Neuronal stem cell (in vitro differentiated cells): ENCODE measurements at regions not wholly inside any gene's neighbourhood (a gene's known extent, or its start where the extent isn't known, plus 50 kb on each side); places are given as distances from the start of the nearest gene placed in this dataset.

ENCODE experiments used
- DNase-seq: peaks from one replicate; pipeline ENCODE4 v3.0.0-alpha.2; 2013; ENCODE audit warnings: low spot score
- H2AFZ ChIP-seq: one replicate; pipeline ENCODE4 v1.6.1; 2013; ENCODE audit warnings: mild to moderate bottlenecking, low read length, inconsistent platforms
- H2AK5ac ChIP-seq: 2 replicates; pipeline ENCODE4 v1.6.1; 2013; ENCODE audit warnings: low read depth, mild to moderate bottlenecking, inconsistent platforms, low read length, moderate library complexity, mixed read lengths
- H2BK120ac ChIP-seq: 2 replicates; pipeline ENCODE4 v1.6.1; 2013; ENCODE audit warnings: low read depth, mild to moderate bottlenecking, inconsistent platforms, low read length, moderate library complexity, mixed read lengths
- H2BK12ac ChIP-seq: one replicate; pipeline ENCODE4 v1.6.1; 2013; ENCODE audit warnings: low read length, inconsistent platforms
- H2BK15ac ChIP-seq: 2 replicates; pipeline ENCODE4 v1.6.1; 2013; ENCODE audit warnings: mild to moderate bottlenecking, low read length, inconsistent platforms, mixed read lengths
- H2BK5ac ChIP-seq: one replicate; pipeline ENCODE4 v1.6.1; 2013; ENCODE audit warnings: inconsistent platforms, mild to moderate bottlenecking, low read length, moderate library complexity
- H3K14ac ChIP-seq: one replicate; pipeline ENCODE4 v1.6.1; 2013; ENCODE audit warnings: low read length, inconsistent platforms
- H3K18ac ChIP-seq: 2 replicates; pipeline ENCODE4 v1.6.1; 2013; ENCODE audit warnings: low read length, inconsistent platforms
- H3K23ac ChIP-seq: 2 replicates; pipeline ENCODE4 v1.6.1; 2013; ENCODE audit warnings: low read depth, mild to moderate bottlenecking, mixed read lengths, low read length, inconsistent platforms; ENCODE audit not compliant: poor library complexity
- H3K27ac ChIP-seq: replicated peaks from 3 replicates; pipeline ENCODE4 v1.5.1; 2013; ENCODE audit warnings: low read length, inconsistent platforms
- H3K27me3 ChIP-seq, 3 experiments: 2 replicates each; pipeline ENCODE4 v1.6.1; 2013; ENCODE audit warnings: low read length in 3 of 3, mild to moderate bottlenecking in 2 of 3, inconsistent platforms in 1 of 3, low read depth in 1 of 3, mixed read lengths in 1 of 3, moderate library complexity in 1 of 3; ENCODE audit not compliant: control insufficient read depth in 3 of 3, insufficient read depth in 3 of 3
- H3K36me3 ChIP-seq, 2 donors: replicated peaks in 1 of 2; 2 replicates each; pipeline ENCODE4 v1.6.1; 2013; ENCODE audit warnings: low read length in 2 of 2; ENCODE audit not compliant: control insufficient read depth in 2 of 2, insufficient read depth in 2 of 2
- H3K4ac ChIP-seq: 2 replicates; pipeline ENCODE4 v1.6.1; 2013; ENCODE audit warnings: inconsistent platforms, mild to moderate bottlenecking, low read length, moderate library complexity
- H3K4me1 ChIP-seq, 2 donors: 1 replicate in 1 of 2; 2 replicates in 1 of 2; pipeline ENCODE4 v1.6.1; 2013; ENCODE audit warnings: low read length in 2 of 2, low read depth in 1 of 2; ENCODE audit not compliant: control insufficient read depth in 2 of 2, insufficient read depth in 1 of 2
- H3K4me2 ChIP-seq: one replicate; pipeline ENCODE4 v1.6.1; 2013; ENCODE audit warnings: mild to moderate bottlenecking, low read length, inconsistent platforms; ENCODE audit not compliant: insufficient read depth, poor library complexity, severe bottlenecking
- H3K4me3 ChIP-seq, 2 donors: 2 replicates each; pipeline ENCODE4 v1.5.1; 2013; ENCODE audit warnings: low read length in 2 of 2, mild to moderate bottlenecking in 2 of 2, inconsistent platforms in 1 of 2, moderate library complexity in 1 of 2
- H3K79me1 ChIP-seq: one replicate; pipeline ENCODE4 v1.6.1; 2013; ENCODE audit warnings: low read depth, mild to moderate bottlenecking, inconsistent platforms, low read length, moderate library complexity
- H3K9ac ChIP-seq: one replicate; pipeline ENCODE4 v1.6.1; 2013; ENCODE audit warnings: mild to moderate bottlenecking, low read depth, low read length, inconsistent platforms; ENCODE audit not compliant: poor library complexity
- H3K9me3 ChIP-seq, 2 donors: replicated peaks in 1 of 2; 2 replicates each; pipeline versions ENCODE3 to v1.6.1; 2013; ENCODE audit warnings: low read length in 2 of 2, mild to moderate bottlenecking in 2 of 2, inconsistent platforms in 1 of 2, low read depth in 1 of 2, mixed read lengths in 1 of 2, moderate library complexity in 1 of 2; ENCODE audit not compliant: control insufficient read depth in 2 of 2, insufficient read depth in 1 of 2
- H4K8ac ChIP-seq: one replicate; pipeline ENCODE4 v1.6.1; 2013; ENCODE audit warnings: low read depth, mild to moderate bottlenecking, inconsistent platforms, low read length, moderate library complexity
- H4K91ac ChIP-seq: one replicate; pipeline ENCODE4 v1.6.1; 2013; ENCODE audit warnings: low read length, low read depth, mild to moderate bottlenecking, inconsistent platforms; ENCODE audit not compliant: poor library complexity
- WGBS, 2 donors: extraction: QIAGEN DNeasy Blood & Tissue Kit; methylation state at CpG; one replicate each; pipeline ENCODE4 v1.1.7; 2013; ENCODE audit warnings: missing lambda C conversion rate in 2 of 2, mixed read lengths in 1 of 2; ENCODE audit not compliant: insufficient read length in 2 of 2, insufficient replicate concordance in 1 of 2; ENCODE audit errors: extremely low coverage in 2 of 2; 5-methylcytosine and 5-hydroxymethylcytosine counted together

DNA sequence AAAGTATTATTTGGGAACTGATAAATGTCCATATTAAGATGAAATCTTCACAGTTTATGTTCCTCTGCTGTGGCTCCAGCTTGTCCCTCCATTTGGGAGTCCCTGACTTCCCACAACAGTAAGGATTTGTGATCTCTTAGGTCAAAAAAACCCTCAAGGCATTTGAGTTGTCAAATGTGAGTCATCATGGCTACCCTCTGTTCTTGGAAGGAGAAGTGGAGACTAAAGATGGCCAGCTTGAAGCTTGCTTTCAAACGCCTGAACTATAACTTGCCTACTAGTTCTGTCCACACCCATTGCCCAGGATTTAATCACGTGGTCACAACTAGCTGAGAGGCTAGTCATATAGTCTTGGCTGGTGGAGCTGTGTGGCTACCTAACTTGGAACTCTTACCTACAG, 107.8 kb downstream of the CCNG2 start:
- H2BK120ac ChIP-seq, result no peak overlapping the region
- no peak overlapping the region for H3K9ac ChIP-seq
- no peak overlapping the region for H3K18ac ChIP-seq
- no peak overlapping the region for H2AFZ ChIP-seq
- H3K4me1 ChIP-seq, result no peaks in the 10 kb centered on the region
- H2BK5ac ChIP-seq, result no peak overlapping the region
- no peak overlapping the region for H3K14ac ChIP-seq
- H2BK12ac ChIP-seq, result no peak overlapping the region
- DNase-seq, result no peak
- H2AK5ac ChIP-seq, result no peak overlapping the region
- H4K8ac ChIP-seq, result no peak overlapping the region
- no peak overlapping the region for H3K27ac ChIP-seq
- no peak overlapping the region for H3K4ac ChIP-seq
- peaks cover 0 to 2% of the 10 kb centered on the region in 2 donors for H3K9me3 ChIP-seq
- H3K79me1 ChIP-seq, result no peaks in the 10 kb centered on the region
- H3K4me3 ChIP-seq, result no peak overlapping the region
- H4K91ac ChIP-seq, result no peak overlapping the region
- H3K27me3 ChIP-seq, result no peaks in the 10 kb centered on the region
- no peaks in the 10 kb centered on the region for H3K36me3 ChIP-seq
- H2BK15ac ChIP-seq, result no peak overlapping the region
- H3K4me2 ChIP-seq, result no peak overlapping the region
- no CpG with 5 or more reads among the region's 2 CpGs for WGBS, 2 donors
- no peak overlapping the region for H3K23ac ChIP-seq

DNA sequence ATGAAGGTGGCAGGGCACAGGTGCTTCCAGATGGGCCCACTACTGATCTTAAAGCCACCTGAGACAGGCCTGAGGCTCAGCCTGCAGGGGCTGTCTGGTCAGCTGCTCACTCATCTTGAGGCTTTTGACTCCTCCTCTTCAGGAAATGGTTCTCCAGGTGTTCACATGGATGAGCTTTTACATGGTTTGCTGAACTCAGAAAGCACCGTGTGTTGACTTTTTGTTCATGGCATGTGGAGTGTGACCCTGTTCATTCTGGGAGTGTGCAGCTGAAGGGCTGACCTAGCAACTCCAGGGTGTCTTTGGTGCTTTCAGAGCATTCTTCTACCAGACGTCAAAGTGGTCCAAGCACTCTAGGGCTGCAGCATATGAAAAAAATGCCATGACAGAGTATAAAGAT, 111.1 kb downstream of the CCNG2 start:
- H3K36me3 ChIP-seq, result no peaks in the 10 kb centered on the region
- no peak overlapping the region for H4K91ac ChIP-seq
- no peak overlapping the region for H3K27ac ChIP-seq
- H3K27me3 ChIP-seq, result no peaks in the 10 kb centered on the region
- H3K9me3 ChIP-seq, result no peaks in the 10 kb centered on the region
- H2AFZ ChIP-seq, result no peak overlapping the region
- H2BK5ac ChIP-seq, result no peak overlapping the region
- H4K8ac ChIP-seq, result no peak overlapping the region
- no peak overlapping the region for H2BK15ac ChIP-seq
- H2BK12ac ChIP-seq, result no peak overlapping the region
- WGBS, 2 donors, result no CpG with 5 or more reads among the region's 2 CpGs
- H3K79me1 ChIP-seq, result no peaks in the 10 kb centered on the region
- H2AK5ac ChIP-seq, result no peak overlapping the region
- no peak overlapping the region for H3K4ac ChIP-seq
- no peak overlapping the region for H3K4me3 ChIP-seq
- no peaks in the 10 kb centered on the region for H3K4me1 ChIP-seq
- no peak overlapping the region for H3K14ac ChIP-seq
- DNase-seq, result no peak
- no peak overlapping the region for H2BK120ac ChIP-seq
- no peak overlapping the region for H3K4me2 ChIP-seq
- H3K9ac ChIP-seq, result no peak overlapping the region
- no peak overlapping the region for H3K18ac ChIP-seq
- H3K23ac ChIP-seq, result no peak overlapping the region

DNA sequence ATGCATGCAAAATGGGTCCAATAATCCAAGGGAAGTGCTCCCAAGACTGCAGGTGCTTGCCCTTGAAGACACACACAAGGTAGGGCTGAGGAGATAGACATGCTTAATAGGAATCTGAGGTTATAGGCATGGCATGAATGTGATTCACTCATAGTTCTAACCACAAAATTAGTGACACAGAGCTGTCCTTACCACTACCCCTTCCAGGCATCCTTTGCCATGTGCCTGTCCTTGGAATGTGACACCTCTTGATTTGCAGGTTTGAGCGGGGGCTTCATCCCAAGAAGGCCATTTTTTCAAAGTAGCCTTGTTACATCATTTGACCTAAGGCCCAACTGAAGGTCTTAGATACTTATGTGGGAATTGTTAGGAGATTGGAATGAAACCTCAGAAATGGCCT, 112.5 kb downstream of the CCNG2 start:
- Histone ChIP-seq H2BK12ac (no peak overlapping the region), H3K27ac (no peak overlapping the region), H2BK5ac (no peak overlapping the region), H3K4me2 (no peak overlapping the region), H2AFZ (no peak overlapping the region), H3K27me3 (no peaks in the 10 kb centered on the region), H2BK120ac (no peak overlapping the region), H3K4me1 (no peaks in the 10 kb centered on the region), H3K14ac (no peak overlapping the region), H3K23ac (no peak overlapping the region), H2BK15ac (no peak overlapping the region), H4K8ac (no peak overlapping the region), H3K18ac (no peak overlapping the region), H3K79me1 (no peaks in the 10 kb centered on the region), H3K9me3 (no peaks in the 10 kb centered on the region), H2AK5ac (no peak overlapping the region), H3K4me3 (no peak overlapping the region), H4K91ac (no peak overlapping the region), H3K36me3 (no peaks in the 10 kb centered on the region), H3K9ac (no peak overlapping the region), H3K4ac (no peak overlapping the region)
- WGBS, 2 donors, result no CpG with 5 or more reads among the region's 1 CpG
- no peak for DNase-seq

DNA sequence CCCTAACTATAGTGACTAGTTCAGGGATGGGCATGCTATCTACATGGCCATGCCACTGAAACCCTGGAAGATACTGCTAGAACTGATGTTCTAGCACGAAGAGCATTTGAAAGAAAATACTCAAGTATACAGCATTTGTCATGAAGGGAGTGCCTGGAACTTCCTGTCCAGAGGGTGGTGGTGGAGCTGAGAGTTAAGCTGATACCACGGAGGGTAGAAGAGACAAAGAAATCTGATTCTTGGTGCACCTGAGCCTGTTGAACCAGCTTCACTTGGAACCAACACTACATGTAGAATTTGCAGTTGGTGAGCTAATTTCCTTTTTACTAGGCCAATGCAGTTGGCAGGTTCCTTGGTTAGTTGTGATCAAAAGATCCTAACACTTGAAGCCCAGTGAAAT, 116.4 kb downstream of the CCNG2 start:
- Histone ChIP-seq H3K23ac (no peak overlapping the region), H4K91ac (no peak overlapping the region), H2BK15ac (no peak overlapping the region), H2AFZ (no peak overlapping the region), H2BK5ac (no peak overlapping the region), H3K4ac (no peak overlapping the region), H3K36me3 (no peaks in the 10 kb centered on the region), H3K9me3 (no peaks in the 10 kb centered on the region), H3K9ac (no peak overlapping the region), H3K4me2 (no peak overlapping the region), H3K27me3 (no peaks in the 10 kb centered on the region), H3K4me3 (no peak overlapping the region), H3K18ac (no peak overlapping the region), H4K8ac (no peak overlapping the region), H2AK5ac (no peak overlapping the region), H3K14ac (no peak overlapping the region), H2BK120ac (no peak overlapping the region), H3K4me1 (no peaks in the 10 kb centered on the region), H3K27ac (no peak overlapping the region), H3K79me1 (no peaks in the 10 kb centered on the region), H2BK12ac (no peak overlapping the region)
- no CpG with 5 or more reads among the region's 2 CpGs for WGBS, 2 donors
- no peak for DNase-seq
